IPS-11a (cell line): ENCODE measurements at regions not wholly inside any gene's neighbourhood (a gene's known extent, or its start where the extent isn't known, plus 50 kb on each side); places are given as distances from the start of the nearest gene placed in this dataset.
"Not testable (repeated sequence)": the region's sequence is repeated elsewhere in the genome, so short reads cannot be mapped to it uniquely, and the experiment has no call there.

Experiments used
- H3K4me3 ChIP-seq: one replicate; pipeline ENCODE4 v1.5.1; 2013; ENCODE audit warnings: low read depth, low read length, control low read depth

DNA sequence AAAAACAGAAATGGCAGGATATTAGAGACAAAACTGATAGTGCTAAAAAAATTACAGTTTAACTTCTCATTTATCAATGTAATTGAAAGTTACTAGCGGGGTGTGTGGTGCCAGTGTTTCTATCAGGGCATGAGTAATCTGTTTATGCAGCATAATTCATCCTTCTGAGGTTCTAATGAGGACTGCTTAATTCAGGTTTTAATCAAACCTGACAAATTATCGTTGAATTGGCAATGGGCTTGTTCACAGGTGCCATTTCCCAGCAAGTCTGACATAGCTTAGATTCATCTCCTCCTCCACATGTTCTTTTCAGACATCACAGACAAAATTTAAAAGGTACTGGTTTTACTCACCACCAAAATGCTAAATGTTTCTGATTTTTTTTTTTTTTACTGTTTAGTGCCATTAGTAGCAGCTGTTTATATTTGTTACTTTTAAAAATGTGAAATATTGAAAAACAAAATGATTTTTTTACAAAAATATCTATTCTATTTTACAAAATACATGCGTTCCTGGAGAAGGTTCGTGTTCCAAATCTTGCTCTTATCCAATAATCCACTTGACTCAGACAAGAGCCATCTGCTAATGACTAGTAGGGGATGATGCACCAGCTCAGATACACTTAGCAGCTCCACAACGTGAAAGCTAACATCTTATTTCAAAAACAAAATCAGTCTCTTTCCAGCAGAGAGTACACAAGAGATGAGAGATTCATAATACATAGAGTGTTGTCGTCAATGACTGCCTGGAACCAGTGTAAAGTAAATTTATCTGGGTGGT is 447.7 kb upstream of the DPPA4 start:
- H3K4me3 ChIP-seq = no peak overlapping the region

GRCh38 chr3:109803274-109803673 is 465.9 kb upstream of the DPPA4 start:
- H3K4me3 ChIP-seq = no peak overlapping the region

DNA sequence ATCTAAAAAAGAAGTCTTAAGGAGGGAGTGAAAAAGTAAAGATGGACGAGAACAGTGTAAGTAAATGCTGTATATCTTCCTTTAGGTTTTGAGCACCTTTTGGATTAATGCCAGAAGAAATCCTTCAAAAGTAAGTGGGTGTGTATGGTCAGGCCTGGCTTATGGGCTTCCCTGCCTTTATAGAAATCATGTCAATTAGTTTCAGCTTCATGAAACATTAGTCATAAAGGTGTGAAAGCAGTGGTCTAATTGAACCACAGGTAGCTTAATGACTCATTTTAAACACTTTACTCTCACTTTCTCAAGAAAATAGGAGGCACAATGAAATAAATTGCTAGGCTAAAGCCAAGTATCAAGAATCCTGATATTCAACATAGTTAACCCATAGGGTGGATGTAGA is 467.4 kb upstream of the DPPA4 start:
- H3K4me3 ChIP-seq = no peak overlapping the region

DNA sequence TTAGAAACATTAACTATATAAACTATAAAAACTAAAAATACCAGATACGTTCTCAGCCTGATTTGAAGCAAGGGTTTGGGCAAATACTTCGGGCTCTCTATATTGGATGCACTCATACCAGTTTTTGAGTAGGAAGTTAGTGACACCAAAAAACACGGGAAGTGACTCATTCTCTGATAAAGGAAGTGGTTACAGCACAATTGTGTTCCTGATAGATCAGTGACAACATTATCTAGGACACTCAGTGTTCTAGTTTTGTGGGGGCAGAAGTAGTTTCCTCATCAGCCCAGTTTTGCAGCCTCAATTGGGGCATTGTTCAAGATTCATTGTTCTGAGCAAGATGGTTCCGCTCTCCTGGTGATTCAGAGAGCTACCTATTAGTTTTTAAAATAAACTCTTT is 469.6 kb upstream of the DPPA4 start:
- H3K4me3 ChIP-seq = no peak overlapping the region

GRCh38 chr3:109809513-109809912 is 472.2 kb upstream of the DPPA4 start:
- no peak overlapping the region for H3K4me3 ChIP-seq

GRCh38 chr3:109818081-109818480 is 480.7 kb upstream of the DPPA4 start:
- H3K4me3 ChIP-seq = no peak overlapping the region

- H3K4me3 ChIP-seq = no peak overlapping the region
These were observed 482.4 kb upstream of the DPPA4 start for GRCh38 chr3:109819734-109820133.

GRCh38 chr3:109825971-109826810 is 488.8 kb upstream of the DPPA4 start:
- H3K4me3 ChIP-seq = no peak overlapping the region

GRCh38 chr3:109831403-109831802 is 494.1 kb upstream of the DPPA4 start:
- H3K4me3 ChIP-seq = no peak overlapping the region

GRCh38 chr3:109835958-109836357 is 498.6 kb upstream of the DPPA4 start:
- H3K4me3 ChIP-seq = no peak overlapping the region

GRCh38 chr3:109851854-109852253 is 514.5 kb upstream of the DPPA4 start:
- H3K4me3 ChIP-seq = no peak overlapping the region

- no peak overlapping the region for H3K4me3 ChIP-seq
These were observed 514.9 kb upstream of the DPPA4 start for GRCh38 chr3:109852283-109852682.

DNA sequence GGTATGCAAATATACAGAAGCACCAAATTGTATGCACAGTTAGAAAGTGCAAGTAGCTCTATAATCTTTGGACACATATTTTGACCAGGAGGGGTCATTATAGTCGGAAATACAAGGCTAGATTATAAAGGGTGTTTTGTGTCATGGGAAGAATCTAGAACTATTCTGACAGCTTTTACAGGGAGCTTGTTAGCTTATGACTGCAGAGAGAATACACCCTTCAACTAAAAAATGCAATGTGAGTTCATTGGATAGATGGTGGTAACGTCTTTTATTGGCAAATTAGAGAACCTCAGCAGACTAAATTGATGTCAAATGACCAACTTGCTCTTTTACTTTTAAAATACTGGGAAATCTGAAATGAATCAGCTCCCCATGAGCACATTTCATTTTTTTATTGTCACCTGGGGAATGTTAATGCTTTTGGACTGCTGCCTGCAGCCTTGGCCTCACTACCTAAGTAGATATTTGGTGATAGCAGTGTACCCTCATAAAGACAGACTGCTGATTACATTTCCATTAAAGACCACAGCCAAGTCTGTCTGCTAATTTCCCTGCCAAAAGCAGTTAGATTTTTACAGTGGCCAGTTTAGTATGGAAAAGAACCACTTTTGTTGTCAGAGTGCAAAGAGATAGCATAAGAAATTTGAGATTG is 515.9 kb upstream of the DPPA4 start:
- no peak overlapping the region for H3K4me3 ChIP-seq

DNA sequence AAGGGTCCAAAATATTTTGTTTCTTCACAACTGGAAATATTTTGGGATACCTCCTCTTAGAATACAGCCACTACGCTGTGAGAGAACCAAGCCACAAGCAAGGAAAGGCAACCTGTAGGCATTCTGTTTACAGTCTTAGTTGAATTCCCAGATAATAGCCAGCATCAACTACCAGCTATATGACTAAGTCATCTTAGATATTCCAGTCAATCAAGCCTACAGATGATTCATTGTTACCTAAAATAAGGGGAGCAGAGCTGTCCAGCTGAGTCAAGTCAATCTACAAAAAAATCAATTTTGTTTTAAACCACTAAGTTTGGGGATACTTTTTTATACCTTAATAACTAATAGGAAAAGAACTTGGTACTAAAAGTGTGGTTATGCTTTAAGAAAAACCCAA is 526.4 kb upstream of the DPPA4 start:
- no peak overlapping the region for H3K4me3 ChIP-seq

- no peak overlapping the region for H3K4me3 ChIP-seq
These were observed 527.1 kb upstream of the DPPA4 start for GRCh38 chr3:109864452-109864851.

DNA sequence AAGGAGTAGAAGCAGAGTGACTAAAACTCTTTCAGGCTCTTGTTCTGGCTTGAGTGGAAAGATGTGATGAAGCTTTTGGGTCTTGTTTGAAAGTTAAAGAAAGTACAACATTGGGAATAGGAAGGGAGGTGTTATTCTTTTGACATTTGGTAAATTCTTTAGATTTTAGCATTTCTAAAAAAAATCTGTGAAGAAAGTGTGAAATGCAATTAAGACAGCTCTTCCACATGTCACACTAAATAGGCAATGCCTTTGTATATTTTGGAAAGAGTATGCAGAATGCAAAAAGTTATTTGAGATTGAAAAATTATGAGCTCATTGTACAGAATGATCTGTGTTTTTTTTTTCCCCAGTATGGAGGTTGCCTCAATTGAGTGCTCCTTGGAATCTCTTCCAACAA is 532.2 kb upstream of the DPPA4 start:
- H3K4me3 ChIP-seq = no peak overlapping the region

- H3K4me3 ChIP-seq = no peak overlapping the region
These were observed 537.8 kb upstream of the DPPA4 start for GRCh38 chr3:109874896-109875708.

GRCh38 chr3:109877616-109878015 is 540.3 kb upstream of the DPPA4 start:
- not testable (repeated sequence) for H3K4me3 ChIP-seq

DNA sequence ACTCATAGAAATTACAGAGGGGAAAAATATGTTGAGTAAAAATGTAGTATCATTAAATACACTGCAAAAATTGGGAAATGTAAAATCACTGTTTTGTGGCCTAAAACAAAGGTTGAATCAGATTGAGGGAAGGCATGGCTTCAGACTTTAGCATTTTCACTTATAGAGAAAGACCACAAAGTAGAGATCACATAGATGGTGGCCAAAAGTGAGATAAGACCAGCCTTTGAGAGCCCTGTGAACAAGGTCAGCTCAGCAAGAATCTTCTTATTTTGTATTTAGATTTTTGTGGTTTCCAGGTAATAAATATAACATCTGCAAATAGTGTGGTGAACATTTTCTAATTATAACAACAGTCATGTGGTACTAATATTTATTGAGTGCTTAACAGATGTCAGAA is 544.8 kb upstream of the DPPA4 start:
- no peak overlapping the region for H3K4me3 ChIP-seq

GRCh38 chr3:109887293-109887692 is 549.9 kb upstream of the DPPA4 start:
- H3K4me3 ChIP-seq = no peak overlapping the region

DNA sequence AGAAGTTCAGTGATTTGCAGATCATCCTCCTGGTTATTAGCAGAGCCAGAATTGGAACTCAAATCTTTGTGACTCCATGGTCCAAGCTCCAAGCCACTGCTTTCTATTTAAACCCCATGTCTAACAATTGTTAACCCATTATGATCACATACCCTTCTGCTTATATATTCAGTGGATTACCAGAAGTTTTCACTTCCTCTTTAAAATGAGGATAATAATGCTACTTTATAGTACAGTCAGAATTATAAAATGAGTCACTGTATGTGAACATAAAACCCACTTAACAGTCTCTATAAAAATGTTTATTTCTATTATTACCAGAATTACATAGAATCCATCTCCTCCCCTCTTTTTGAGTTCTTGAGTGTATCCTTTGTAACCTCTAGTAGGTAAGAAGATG is 550.7 kb upstream of the DPPA4 start:
- no peak overlapping the region for H3K4me3 ChIP-seq
